Panc1 (cell line): ENCODE measurements at regions not wholly inside any gene's neighbourhood (a gene's known extent, or its start where the extent isn't known, plus 50 kb on each side); places are given as distances from the start of the nearest gene placed in this dataset.

Experiments used
- ATAC-seq: fragments of 200-7000 bp; cut with Tn5 transposase; 2 replicates; pipeline ENCODE4 v1.9.1; 2020; ENCODE audit warnings: mild to moderate bottlenecking, moderate library complexity
- BruUV-seq: library from RNA; stranded (reverse); fragments of 400-500 nt; replicated peaks from 2 replicates; lab custom pipeline; 2021; lab: Mats Ljungman, UMichigan
- CTCF ChIA-PET: fragments of 300-600 bp; sonication (Branson Sonifier 250); formaldehyde crosslinking; loops from one replicate; lab custom pipeline; 2022; ENCODE audit warnings: antibody characterized with exemption; lab: Charles Lee
- POLR2A ChIA-PET: fragments of 300-600 bp; sonication (Branson Sonifier 250); formaldehyde crosslinking; loops from one replicate; lab custom pipeline; 2022; ENCODE audit warnings: antibody characterized with exemption; lab: Charles Lee
- DNase-seq: peaks from one replicate; pipeline ENCODE4 v3.0.0-alpha.2; 2010; ENCODE audit warnings: low read depth, low spot score
- H3K27ac ChIP-seq: 2 replicates; pipeline ENCODE4 v1.5.1; 2011; ENCODE audit warnings: mild to moderate bottlenecking, low read length, inconsistent platforms
- H3K27me3 ChIP-seq: fragments of 200-500 bp; sonication (Bioruptor generic); 2 replicates; pipeline ENCODE4 v1.6.0; 2014; ENCODE audit warnings: low read length, inconsistent platforms; ENCODE audit not compliant: control insufficient read depth, insufficient read depth
- H3K36me3 ChIP-seq: fragments of 200-500 bp; sonication (Bioruptor generic); 2 replicates; pipeline ENCODE4 v1.5.1; 2014; ENCODE audit warnings: inconsistent platforms, mild to moderate bottlenecking, low read length, moderate library complexity; ENCODE audit not compliant: control insufficient read depth, insufficient read depth
- H3K4me1 ChIP-seq: 2 replicates; pipeline ENCODE4 v1.5.1; 2011; ENCODE audit warnings: inconsistent platforms, mild to moderate bottlenecking, low read length, moderate library complexity; ENCODE audit not compliant: control insufficient read depth, insufficient read depth
- H3K4me3 ChIP-seq, 2 experiments: 2 replicates each; pipeline ENCODE4 v1.5.1; 2011 to 2012; ENCODE audit warnings: low read depth in 2 of 2, low read length in 2 of 2, mild to moderate bottlenecking in 2 of 2, inconsistent platforms in 1 of 2, moderate library complexity in 1 of 2
- H3K9me3 ChIP-seq: fragments of 200-500 bp; sonication (Bioruptor generic); 2 replicates; pipeline ENCODE4 v1.5.1; 2014; ENCODE audit warnings: low read depth, mild to moderate bottlenecking, inconsistent platforms, low read length, moderate library complexity; ENCODE audit not compliant: control insufficient read depth, insufficient read depth
- POLR2AphosphoS5 ChIP-seq: IDR thresholded peaks from 2 replicates; pipeline ENCODE4 v1.6.1; 2012; ENCODE audit warnings: mild to moderate bottlenecking, low read depth, low read length, moderate library complexity
- SIN3A ChIP-seq: IDR thresholded peaks from 2 replicates; pipeline ENCODE4 v1.6.1; 2012; ENCODE audit warnings: low read depth, mild to moderate bottlenecking, low read length, moderate library complexity, borderline replicate concordance; ENCODE audit not compliant: insufficient read depth
- TCF7L2 ChIP-seq: IDR thresholded peaks from 2 replicates; pipeline ENCODE4 v1.6.1; 2011; ENCODE audit warnings: mild to moderate bottlenecking, low read depth, low read length, inconsistent platforms
- in situ Hi-C: cut with HindIII; loops from 2 replicates; pipeline ENCODE4 v1.10.0; 2016; ENCODE audit warnings: low sequenced_read_pairs, low pct_unique_long_range_greater_than_20kb
- intact Hi-C: fragments of 100-400 bp; cut with micrococcal nuclease; formaldehyde crosslinking; loops from one replicate; pipeline ENCODE4 v1.10.0; 2022; ENCODE audit not compliant: unreplicated experiment
- TF ChIP-seq, protein P1 (sequence below), 2 experiments: IDR thresholded peaks; 2 replicates each; pipeline ENCODE4 v1.6.1; 2011 to 2012; ENCODE audit warnings: low read depth in 2 of 2, control low read depth in 1 of 2, low read length in 1 of 2, mild to moderate bottlenecking in 1 of 2, moderate library complexity in 1 of 2; ENCODE audit not compliant: insufficient read depth in 1 of 2
- TF ChIP-seq, protein P2 (sequence below): fragments of 450-650 bp; IDR thresholded peaks from 2 replicates; pipeline ENCODE4 v1.5.1; 2017; ENCODE audit warnings: mild to moderate bottlenecking

DNA sequence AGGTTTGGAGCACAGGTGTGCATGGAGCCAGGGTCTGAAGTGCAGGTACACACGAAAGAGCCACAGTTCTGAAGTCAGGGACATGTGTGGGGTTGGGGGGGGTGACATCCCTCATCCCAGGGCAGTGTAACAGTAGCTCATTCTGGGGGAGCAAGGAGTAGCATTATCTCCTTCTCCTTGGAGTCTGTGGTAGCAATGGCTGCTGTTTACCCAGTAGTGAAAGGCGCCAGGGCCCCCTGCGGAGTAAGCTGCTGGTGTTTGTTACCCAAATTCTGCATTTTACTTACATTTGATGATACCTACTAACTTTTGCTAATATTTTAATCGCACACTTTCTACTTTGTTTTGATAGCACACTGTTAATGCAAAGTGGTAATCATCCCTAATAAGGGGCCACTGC is 665.5 kb downstream of the GATA3 start:
- no peak for ATAC-seq
- Histone ChIP-seq H3K4me1 (no peaks in the 10 kb centered on the region), H3K27me3 (no peaks in the 10 kb centered on the region), H3K9me3 (no peaks in the 10 kb centered on the region; the same call in 1 of the 2 replicates), H3K4me3 (no peak overlapping the region), H3K36me3 (no peaks in the 10 kb centered on the region), H3K27ac (no peak overlapping the region)
- in situ Hi-C loops, result no loop called here
- POLR2A ChIA-PET, result interaction anchor here (0.5 kb wide), 1 partner anchor 10 kb away, joined by 4 read pairs; no protein-coding TSS in a partner anchor
- intact Hi-C loops, result no loop called here
- CTCF ChIA-PET, result no interaction called here
- TF ChIP-seq SIN3A (no peak), POLR2AphosphoS5 (no peak), TCF7L2 (no peak)
- TF ChIP-seq, protein P1, sequence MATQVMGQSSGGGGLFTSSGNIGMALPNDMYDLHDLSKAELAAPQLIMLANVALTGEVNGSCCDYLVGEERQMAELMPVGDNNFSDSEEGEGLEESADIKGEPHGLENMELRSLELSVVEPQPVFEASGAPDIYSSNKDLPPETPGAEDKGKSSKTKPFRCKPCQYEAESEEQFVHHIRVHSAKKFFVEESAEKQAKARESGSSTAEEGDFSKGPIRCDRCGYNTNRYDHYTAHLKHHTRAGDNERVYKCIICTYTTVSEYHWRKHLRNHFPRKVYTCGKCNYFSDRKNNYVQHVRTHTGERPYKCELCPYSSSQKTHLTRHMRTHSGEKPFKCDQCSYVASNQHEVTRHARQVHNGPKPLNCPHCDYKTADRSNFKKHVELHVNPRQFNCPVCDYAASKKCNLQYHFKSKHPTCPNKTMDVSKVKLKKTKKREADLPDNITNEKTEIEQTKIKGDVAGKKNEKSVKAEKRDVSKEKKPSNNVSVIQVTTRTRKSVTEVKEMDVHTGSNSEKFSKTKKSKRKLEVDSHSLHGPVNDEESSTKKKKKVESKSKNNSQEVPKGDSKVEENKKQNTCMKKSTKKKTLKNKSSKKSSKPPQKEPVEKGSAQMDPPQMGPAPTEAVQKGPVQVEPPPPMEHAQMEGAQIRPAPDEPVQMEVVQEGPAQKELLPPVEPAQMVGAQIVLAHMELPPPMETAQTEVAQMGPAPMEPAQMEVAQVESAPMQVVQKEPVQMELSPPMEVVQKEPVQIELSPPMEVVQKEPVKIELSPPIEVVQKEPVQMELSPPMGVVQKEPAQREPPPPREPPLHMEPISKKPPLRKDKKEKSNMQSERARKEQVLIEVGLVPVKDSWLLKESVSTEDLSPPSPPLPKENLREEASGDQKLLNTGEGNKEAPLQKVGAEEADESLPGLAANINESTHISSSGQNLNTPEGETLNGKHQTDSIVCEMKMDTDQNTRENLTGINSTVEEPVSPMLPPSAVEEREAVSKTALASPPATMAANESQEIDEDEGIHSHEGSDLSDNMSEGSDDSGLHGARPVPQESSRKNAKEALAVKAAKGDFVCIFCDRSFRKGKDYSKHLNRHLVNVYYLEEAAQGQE (IDR thresholded peaks at IDR 0.05; ENCODE audit: insufficient read depth in 1 of 2, low read depth in 2 of 2, low read length in 1 of 2), result no peak
- TF ChIP-seq, protein P2, sequence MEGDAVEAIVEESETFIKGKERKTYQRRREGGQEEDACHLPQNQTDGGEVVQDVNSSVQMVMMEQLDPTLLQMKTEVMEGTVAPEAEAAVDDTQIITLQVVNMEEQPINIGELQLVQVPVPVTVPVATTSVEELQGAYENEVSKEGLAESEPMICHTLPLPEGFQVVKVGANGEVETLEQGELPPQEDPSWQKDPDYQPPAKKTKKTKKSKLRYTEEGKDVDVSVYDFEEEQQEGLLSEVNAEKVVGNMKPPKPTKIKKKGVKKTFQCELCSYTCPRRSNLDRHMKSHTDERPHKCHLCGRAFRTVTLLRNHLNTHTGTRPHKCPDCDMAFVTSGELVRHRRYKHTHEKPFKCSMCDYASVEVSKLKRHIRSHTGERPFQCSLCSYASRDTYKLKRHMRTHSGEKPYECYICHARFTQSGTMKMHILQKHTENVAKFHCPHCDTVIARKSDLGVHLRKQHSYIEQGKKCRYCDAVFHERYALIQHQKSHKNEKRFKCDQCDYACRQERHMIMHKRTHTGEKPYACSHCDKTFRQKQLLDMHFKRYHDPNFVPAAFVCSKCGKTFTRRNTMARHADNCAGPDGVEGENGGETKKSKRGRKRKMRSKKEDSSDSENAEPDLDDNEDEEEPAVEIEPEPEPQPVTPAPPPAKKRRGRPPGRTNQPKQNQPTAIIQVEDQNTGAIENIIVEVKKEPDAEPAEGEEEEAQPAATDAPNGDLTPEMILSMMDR, result no peak
- BruUV-seq, result no TSS peak
- no peak for DNase-seq

- TF ChIP-seq, protein P1 (IDR thresholded peaks at IDR 0.05; ENCODE audit: insufficient read depth in 1 of 2, low read depth in 2 of 2, low read length in 1 of 2), result no peak
- TF ChIP-seq, protein P2, result no peak
- TF ChIP-seq SIN3A (no peak), POLR2AphosphoS5 (no peak), TCF7L2 (no peak)
- H3K4me3 ChIP-seq, result no peak overlapping the region
- no peaks in the 10 kb centered on the region for H3K27me3 ChIP-seq
- H3K9me3 ChIP-seq, result no peaks in the 10 kb centered on the region; the same call in 1 of the 2 replicates
- BruUV-seq, result no TSS peak
- in situ Hi-C loops, result no loop called here
- POLR2A ChIA-PET, result no interaction called here
- CTCF ChIA-PET, result no interaction called here
- ATAC-seq, result no peak
- intact Hi-C loops, result no loop called here
- no peaks in the 10 kb centered on the region for H3K36me3 ChIP-seq
- no peak overlapping the region; the same call in 1 of the 2 replicates for H3K27ac ChIP-seq
- DNase-seq, result no peak
- no peaks in the 10 kb centered on the region for H3K4me1 ChIP-seq
Observed at GRCh38 chr10:8721650-8722049, 667.2 kb downstream of the GATA3 start.
